HAP-1 (cell line): ENCODE measurements at regions not wholly inside any gene's neighbourhood (a gene's known extent, or its start where the extent isn't known, plus 50 kb on each side); places are given as distances from the start of the nearest gene placed in this dataset.
A peak's percentile ranks its signal among the peaks of the same experiment; 100 is the strongest.

Source experiments
- DNase-seq, 2 experiments: peaks; one replicate each; pipeline ENCODE4 v3.0.0-alpha.2; 2016 to 2020; ENCODE audit warnings: low spot score in 2 of 2
- H3K27me3 ChIP-seq: fragments of 250-450 bp; sonication (Bioruptor Pico); 2 replicates; pipeline ENCODE4 v1.5.1; 2020; ENCODE audit warnings: low read depth, mild to moderate bottlenecking, moderate library complexity
- H3K36me3 ChIP-seq: fragments of 250-450 bp; sonication (Bioruptor Pico); replicated peaks from 2 replicates; pipeline ENCODE4 v1.5.1; 2020; ENCODE audit warnings: mild to moderate bottlenecking
- H3K4me1 ChIP-seq: fragments of 250-450 bp; sonication (Bioruptor Pico); 2 replicates; pipeline ENCODE4 v1.5.1; 2020; ENCODE audit warnings: mild to moderate bottlenecking
- H3K4me3 ChIP-seq: fragments of 250-450 bp; sonication (Bioruptor Pico); 2 replicates; pipeline ENCODE4 v1.5.1; 2020; ENCODE audit warnings: mild to moderate bottlenecking, moderate library complexity
- H3K9me3 ChIP-seq: fragments of 250-450 bp; sonication (Bioruptor Pico); 2 replicates; pipeline ENCODE4 v1.5.1; 2020; ENCODE audit warnings: mild to moderate bottlenecking, moderate library complexity
- in situ Hi-C: fragments of 300-500 bp; cut with MboI; formaldehyde crosslinking; loops from 3 replicates; pipeline ENCODE4 v1.14.3; 2020; ENCODE audit warnings: low sequenced_read_pairs, inconsistent platforms, mixed read lengths

GRCh38 chr6:119627908-119628669 is 278.5 kb upstream of the MAN1A1 start:
- no peak for DNase-seq
- no peaks in the 10 kb centered on the region for H3K36me3 ChIP-seq
- H3K4me1 ChIP-seq = no peaks in the 10 kb centered on the region
- no peaks in the 10 kb centered on the region for H3K9me3 ChIP-seq
- H3K27me3 ChIP-seq = no peaks in the 10 kb centered on the region
- in situ Hi-C loops = no loop called here
- H3K4me3 ChIP-seq = no peak overlapping the region

- no peaks in the 10 kb centered on the region for H3K9me3 ChIP-seq
- in situ Hi-C loops = no loop called here
Observed at GRCh38 chr6:119626884-119627619, 277.5 kb upstream of the MAN1A1 start.

DNA sequence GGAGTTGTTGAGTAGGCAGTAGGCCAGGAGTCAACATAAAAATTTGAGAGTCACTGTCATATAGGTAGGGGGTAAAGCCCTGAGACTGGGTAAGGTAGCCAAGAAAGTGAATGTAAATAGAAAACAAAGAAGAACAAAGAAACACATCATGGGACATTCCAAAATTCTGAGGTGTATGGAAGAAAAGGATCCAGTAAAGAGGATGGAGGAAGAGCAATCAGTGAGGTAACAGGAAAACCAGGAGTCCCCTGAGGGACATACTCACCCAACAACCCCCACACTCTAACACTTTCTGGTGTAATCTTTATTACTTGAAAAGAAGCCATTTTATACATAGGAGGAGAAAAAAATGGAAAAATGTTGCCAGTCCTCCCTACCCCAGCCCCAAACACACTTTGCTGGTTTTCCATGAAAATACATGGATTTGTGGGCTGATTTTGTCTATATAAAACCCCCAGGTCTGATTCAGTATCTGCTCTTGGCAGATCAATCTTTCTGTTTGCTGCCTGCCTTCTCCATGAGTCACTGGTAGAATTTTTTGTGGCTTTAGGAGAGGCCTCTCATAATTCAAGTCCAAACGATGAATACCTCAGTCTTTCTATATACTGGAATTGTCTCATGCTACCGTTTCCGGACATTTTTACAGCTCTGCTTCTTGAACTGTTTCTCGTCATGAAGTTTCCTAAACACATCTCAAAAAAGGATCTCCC is 271.4 kb upstream of the MAN1A1 start:
- no peaks in the 10 kb centered on the region for H3K36me3 ChIP-seq
- H3K4me3 ChIP-seq = no peak overlapping the region
- no peaks in the 10 kb centered on the region for H3K9me3 ChIP-seq
- H3K4me1 ChIP-seq = peaks cover 5% of the 10 kb centered on the region; the same call in 1 of the 2 replicates
- no peak for DNase-seq
- no peaks in the 10 kb centered on the region for H3K27me3 ChIP-seq
- in situ Hi-C loops = no loop called here

More at GRCh38 chr6:119626884-119627619, 277.5 kb upstream of the MAN1A1 start:
- H3K27me3 ChIP-seq = no peaks in the 10 kb centered on the region
- no peak for DNase-seq
- no peaks in the 10 kb centered on the region for H3K4me1 ChIP-seq
- no peaks in the 10 kb centered on the region for H3K36me3 ChIP-seq
- H3K4me3 ChIP-seq = no peak overlapping the region

DNA sequence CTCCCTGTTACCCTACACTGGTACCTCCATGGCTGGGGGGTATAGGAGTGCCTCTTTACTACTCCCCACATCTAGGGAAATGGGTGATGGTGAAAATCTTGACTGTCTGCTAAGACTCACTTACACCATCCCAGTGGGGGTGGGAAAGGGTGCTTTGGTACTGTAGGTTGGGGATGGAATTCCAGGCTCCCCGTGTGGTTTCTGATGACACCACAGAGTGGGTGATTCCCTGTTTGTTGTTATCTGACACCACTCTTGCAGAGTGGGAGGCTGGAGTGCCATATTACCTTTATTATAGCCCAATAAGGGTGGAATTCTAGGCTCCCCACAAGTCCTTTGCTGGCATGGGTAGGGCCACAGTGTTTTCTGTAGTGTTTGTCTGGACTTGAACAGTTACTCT is 264.6 kb upstream of the MAN1A1 start:
- Histone ChIP-seq H3K9me3 (no peaks in the 10 kb centered on the region), H3K27me3 (no peaks in the 10 kb centered on the region), H3K36me3 (no peaks in the 10 kb centered on the region), H3K4me1 (peaks cover 9% of the 10 kb centered on the region; the same call in 1 of the 2 replicates), H3K4me3 (no peak overlapping the region)
- DNase-seq = no peak
- in situ Hi-C loops = no loop called here

GRCh38 chr6:119612911-119613381 is 263.4 kb upstream of the MAN1A1 start:
- H3K27me3 ChIP-seq = no peaks in the 10 kb centered on the region
- H3K4me3 ChIP-seq = no peak overlapping the region
- H3K36me3 ChIP-seq = no peaks in the 10 kb centered on the region
- H3K9me3 ChIP-seq = no peaks in the 10 kb centered on the region
- peaks cover 9% of the 10 kb centered on the region; the same call in 1 of the 2 replicates for H3K4me1 ChIP-seq
- in situ Hi-C loops = no loop called here
- DNase-seq = peak; percentile 31 to 80

DNA sequence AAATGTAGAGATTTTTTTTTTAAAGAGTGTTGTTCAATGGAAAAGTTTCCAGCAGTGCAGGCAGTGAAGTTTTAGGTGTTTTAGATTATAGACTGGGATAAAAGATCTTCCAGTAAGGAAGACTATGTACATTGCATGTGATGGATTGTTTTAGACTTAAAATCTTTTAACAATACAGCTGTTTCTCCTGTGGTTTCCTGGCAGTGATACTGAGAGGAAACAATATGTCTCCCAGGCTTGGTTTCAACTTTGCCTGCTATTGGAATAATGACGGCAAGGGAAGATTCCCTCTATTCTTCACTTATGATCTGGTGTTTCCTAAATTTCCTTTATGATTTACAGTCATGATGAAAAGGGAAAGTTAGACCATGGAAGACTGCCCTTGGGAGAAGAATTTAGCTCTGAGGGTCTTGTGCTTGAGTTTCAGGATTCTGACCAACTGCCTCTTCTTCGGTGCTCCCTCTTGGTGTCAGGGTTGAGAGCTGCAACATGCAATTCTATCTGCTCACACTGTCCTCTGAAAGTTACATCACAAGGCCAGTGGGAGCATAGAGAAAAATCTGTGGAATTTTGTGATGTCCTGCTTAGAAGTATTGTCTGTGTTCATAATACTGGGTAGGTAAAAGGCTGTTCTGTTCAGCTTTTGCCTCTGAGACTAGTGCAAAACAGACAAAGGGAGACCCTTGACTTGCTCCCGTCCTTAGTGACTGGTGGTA is 262.8 kb upstream of the MAN1A1 start:
- Histone ChIP-seq H3K9me3 (no peaks in the 10 kb centered on the region), H3K36me3 (no peaks in the 10 kb centered on the region), H3K4me1 (peaks cover 9% of the 10 kb centered on the region; the same call in 1 of the 2 replicates), H3K27me3 (no peaks in the 10 kb centered on the region), H3K4me3 (no peak overlapping the region)
- DNase-seq = no peak
- in situ Hi-C loops = no loop called here

- H3K4me3 ChIP-seq = no peak overlapping the region
- in situ Hi-C loops = no loop called here
- H3K9me3 ChIP-seq = no peaks in the 10 kb centered on the region
- 0 out of 2 replicates have a peak, but pooled peaks cover 4% of the 10 kb centered on the region for H3K4me1 ChIP-seq
- H3K36me3 ChIP-seq = no peaks in the 10 kb centered on the region
- no peak for DNase-seq
- H3K27me3 ChIP-seq = no peaks in the 10 kb centered on the region
Observed at GRCh38 chr6:119610754-119611153, 261.2 kb upstream of the MAN1A1 start.

- no peak for DNase-seq
- Histone ChIP-seq H3K9me3 (no peaks in the 10 kb centered on the region), H3K27me3 (no peaks in the 10 kb centered on the region), H3K36me3 (no peaks in the 10 kb centered on the region), H3K4me3 (no peak overlapping the region), H3K4me1 (0 out of 2 replicates have a peak, but pooled peaks cover 4% of the 10 kb centered on the region)
- in situ Hi-C loops = no loop called here
Observed at GRCh38 chr6:119610265-119610664, 260.7 kb upstream of the MAN1A1 start.

DNA sequence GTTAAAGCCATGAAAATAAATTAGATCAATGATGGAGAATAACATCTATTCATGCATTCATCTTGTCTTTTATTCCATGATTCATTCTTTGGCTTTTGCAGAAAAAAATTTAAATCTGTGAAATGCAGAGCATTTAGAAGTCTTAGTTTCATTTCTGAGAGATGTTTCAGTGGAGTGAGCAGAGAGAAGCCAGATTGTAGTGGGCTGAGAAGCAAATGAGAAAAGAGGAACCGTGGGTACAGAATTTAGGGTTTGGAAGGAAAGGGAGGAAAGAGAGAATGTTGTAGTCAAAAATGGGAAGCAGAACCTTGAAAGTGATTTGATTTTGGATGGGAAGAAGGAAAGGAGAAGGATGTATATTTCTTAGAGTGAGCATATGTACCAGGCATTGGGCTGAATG is 260.3 kb upstream of the MAN1A1 start:
- 0 out of 2 replicates have a peak, but pooled peaks cover 4% of the 10 kb centered on the region for H3K4me1 ChIP-seq
- no peaks in the 10 kb centered on the region for H3K27me3 ChIP-seq
- no peak for DNase-seq
- H3K36me3 ChIP-seq = no peaks in the 10 kb centered on the region
- H3K4me3 ChIP-seq = no peak overlapping the region
- H3K9me3 ChIP-seq = no peaks in the 10 kb centered on the region
- in situ Hi-C loops = no loop called here

GRCh38 chr6:119608994-119609393 is 259.4 kb upstream of the MAN1A1 start:
- no peak for DNase-seq
- H3K27me3 ChIP-seq = no peaks in the 10 kb centered on the region
- in situ Hi-C loops = no loop called here
- H3K4me3 ChIP-seq = no peak overlapping the region
- no peaks in the 10 kb centered on the region for H3K36me3 ChIP-seq
- H3K4me1 ChIP-seq = 0 out of 2 replicates have a peak, but pooled peaks cover 4% of the 10 kb centered on the region
- H3K9me3 ChIP-seq = no peaks in the 10 kb centered on the region

DNA sequence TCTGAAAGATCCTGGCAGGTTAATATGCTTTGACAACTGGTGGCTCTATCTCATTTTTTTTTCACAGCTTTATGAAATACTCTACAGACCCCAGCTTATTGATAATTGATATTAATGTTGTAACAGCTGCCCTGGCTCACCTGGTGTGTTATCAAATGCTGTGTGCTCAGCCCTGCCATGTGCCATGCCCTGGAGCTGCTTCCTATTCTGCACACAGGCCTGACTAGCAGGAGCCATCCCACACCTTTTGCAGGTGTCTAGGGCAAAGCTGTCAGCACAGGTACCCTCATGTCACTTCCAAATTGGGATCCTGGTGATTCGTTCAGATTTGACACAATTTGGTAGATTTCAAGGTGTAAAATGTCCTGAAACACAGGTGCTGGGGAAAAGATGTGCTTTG is 254.6 kb upstream of the MAN1A1 start:
- in situ Hi-C loops = no loop called here

DNA sequence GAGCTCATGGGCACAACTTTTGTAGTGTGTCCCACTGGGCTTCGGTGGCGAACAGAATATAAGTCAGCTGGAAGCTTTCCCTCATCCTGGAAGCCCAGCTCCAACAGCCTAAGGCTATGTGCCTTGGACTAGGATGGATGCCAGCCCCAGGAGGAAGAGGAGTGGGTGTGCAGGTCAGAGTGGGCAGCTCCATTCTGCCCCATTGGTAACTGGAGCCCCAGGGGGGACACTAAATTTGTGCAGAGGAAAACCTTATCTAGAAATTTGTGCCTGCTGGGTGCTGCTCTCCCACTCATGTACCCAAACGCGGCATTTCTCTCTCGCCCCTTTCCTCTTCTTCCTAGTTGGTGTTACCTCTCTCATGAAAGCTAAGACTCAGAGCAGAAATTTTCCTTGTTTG is 253.9 kb upstream of the MAN1A1 start:
- Histone ChIP-seq H3K9me3 (no peaks in the 10 kb centered on the region), H3K4me3 (no peak overlapping the region), H3K27me3 (no peaks in the 10 kb centered on the region), H3K36me3 (no peaks in the 10 kb centered on the region), H3K4me1 (no peaks in the 10 kb centered on the region)
- DNase-seq = no peak
- in situ Hi-C loops = no loop called here

More for the DNA sequence above, 254.6 kb upstream of the MAN1A1 start:
- Histone ChIP-seq H3K27me3 (no peaks in the 10 kb centered on the region), H3K36me3 (no peaks in the 10 kb centered on the region), H3K4me1 (no peaks in the 10 kb centered on the region), H3K4me3 (no peak overlapping the region), H3K9me3 (no peaks in the 10 kb centered on the region)
- no peak for DNase-seq
